ENCODE measurements at regions not wholly inside any gene's neighbourhood (a gene's known extent, or its start where the extent isn't known, plus 50 kb on each side); places are given as distances from the start of the nearest gene placed in this dataset.

- TF ChIP-seq CTCF (IDR thresholded peaks at IDR 0.05; ENCODE audit: poor library complexity, severe bottlenecking) (no peak), TAF1 (IDR thresholded peaks at IDR 0.05; ENCODE audit: low read depth) (no peak), EZH2 (IDR thresholded peaks at IDR 0.05; ENCODE audit: borderline replicate concordance, insufficient read depth, low read length, poor library complexity, severe bottlenecking) (no peak)
These were observed 68.7 kb downstream of the DNTTIP2 start for GRCh38 chr1:93810316-93810715.

Measured in neural cell (in vitro differentiated cells).